MM.1S (cell line): ENCODE measurements at regions not wholly inside any gene's neighbourhood (a gene's known extent, or its start where the extent isn't known, plus 50 kb on each side); places are given as distances from the start of the nearest gene placed in this dataset.

Source experiments
- DNase-seq: peaks from one replicate; pipeline ENCODE4 v3.0.0-alpha.2; 2015
- H2AFZ ChIP-seq: fragments of 300-600 bp; sonication (generic); 2 replicates; pipeline ENCODE4 v1.6.0; 2016; ENCODE audit warnings: antibody characterized with exemption, low read length
- H3F3A ChIP-seq: fragments of 300-600 bp; sonication (generic); 2 replicates; pipeline ENCODE4 v1.6.1; 2016; ENCODE audit warnings: mild to moderate bottlenecking, antibody characterized with exemption, low read length, moderate library complexity, mixed read lengths; ENCODE audit not compliant: insufficient read depth
- H3K27ac ChIP-seq: fragments of 300-600 bp; sonication (generic); 2 replicates; pipeline ENCODE4 v1.5.1; 2016; ENCODE audit warnings: mild to moderate bottlenecking, low read length
- H3K27me3 ChIP-seq: fragments of 300-600 bp; sonication (generic); replicated peaks from 2 replicates; pipeline ENCODE4 v1.6.0; 2016; ENCODE audit warnings: low read length; ENCODE audit not compliant: insufficient read depth
- H3K36me3 ChIP-seq: fragments of 300-600 bp; sonication (generic); replicated peaks from 2 replicates; pipeline ENCODE4 v1.6.1; 2016; ENCODE audit warnings: mild to moderate bottlenecking, low read length, mixed read lengths; ENCODE audit not compliant: insufficient read depth
- H3K4me1 ChIP-seq: fragments of 300-600 bp; sonication (generic); 2 replicates; pipeline ENCODE4 v1.6.1; 2016; ENCODE audit warnings: low read length, mixed read lengths
- H3K4me2 ChIP-seq: fragments of 300-600 bp; sonication (generic); 2 replicates; pipeline ENCODE4 v1.6.0; 2016; ENCODE audit warnings: low read depth, low read length
- H3K4me3 ChIP-seq: fragments of 300-600 bp; sonication (generic); 2 replicates; pipeline ENCODE4 v1.5.1; 2016; ENCODE audit warnings: low read length, mixed read lengths
- H3K79me2 ChIP-seq: fragments of 300-600 bp; sonication (generic); 2 replicates; pipeline ENCODE4 v1.6.1; 2016; ENCODE audit warnings: mixed run types, low read length, mixed read lengths
- H3K9ac ChIP-seq: fragments of 300-600 bp; sonication (generic); 2 replicates; pipeline ENCODE4 v1.6.1; 2016; ENCODE audit warnings: low read length, mixed read lengths
- H3K9me2 ChIP-seq: fragments of 300-600 bp; sonication (generic); replicated peaks from 2 replicates; pipeline ENCODE4 v1.6.1; 2016; ENCODE audit warnings: mild to moderate bottlenecking, low read length, mixed read lengths; ENCODE audit not compliant: insufficient read depth
- H3K9me3 ChIP-seq: fragments of 300-600 bp; sonication (generic); replicated peaks from 2 replicates; pipeline ENCODE4 v1.6.1; 2016; ENCODE audit warnings: mild to moderate bottlenecking, low read length, mixed read lengths; ENCODE audit not compliant: insufficient read depth
- H4K20me1 ChIP-seq: fragments of 300-600 bp; sonication (generic); 2 replicates; pipeline ENCODE4 v1.6.1; 2016; ENCODE audit warnings: mild to moderate bottlenecking, low read length, moderate library complexity, mixed read lengths; ENCODE audit not compliant: insufficient read depth
- EZH2 ChIP-seq: fragments of 300-600 bp; sonication (generic); optimal IDR thresholded peaks from 2 replicates; pipeline ENCODE3; 2017; ENCODE audit warnings: low read depth, mild to moderate bottlenecking, antibody characterized with exemption, low read length, mixed read lengths
- EZH2phosphoT487 ChIP-seq: fragments of 300-600 bp; sonication (generic); IDR thresholded peaks from 2 replicates; pipeline ENCODE4 v1.6.1; 2018; ENCODE audit warnings: antibody characterized with exemption, low read length
- TF ChIP-seq, protein P1 (sequence below): fragments of 300-600 bp; sonication (generic); IDR thresholded peaks from 2 replicates; pipeline ENCODE4 v1.5.1; 2016; ENCODE audit warnings: antibody characterized with exemption, low read length, mixed read lengths

DNA sequence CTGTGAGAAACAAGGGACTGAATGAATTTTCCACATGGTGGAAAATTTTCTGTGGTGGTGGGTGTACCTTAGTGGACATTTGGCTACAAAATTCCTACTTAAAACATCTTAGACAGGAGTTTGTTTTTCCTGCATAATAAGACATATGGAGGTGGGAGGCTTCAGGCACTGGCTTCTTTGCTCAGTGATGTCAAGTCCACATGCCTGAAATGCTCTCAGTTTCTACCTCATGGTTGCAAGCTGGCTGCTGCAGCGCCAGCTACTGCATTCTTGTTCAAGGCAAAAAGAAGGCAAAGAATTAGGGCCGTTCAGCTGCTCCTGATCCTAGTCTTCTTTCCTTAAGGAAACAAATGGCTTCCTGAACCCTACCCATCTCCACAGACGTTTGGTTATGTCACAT, 99.9 kb upstream of the FAM204A start:
- Histone ChIP-seq H3K79me2 (no peaks in the 10 kb centered on the region), H3K4me1 (no peaks in the 10 kb centered on the region), H3K9ac (no peak overlapping the region), H3K9me2 (no peaks in the 10 kb centered on the region), H3K27me3 (no peaks in the 10 kb centered on the region), H3K36me3 (no peaks in the 10 kb centered on the region), H2AFZ (no peak overlapping the region), H3K4me2 (no peak overlapping the region), H3K27ac (no peak overlapping the region), H3K4me3 (no peak overlapping the region), H3F3A (no peaks in the 10 kb centered on the region), H4K20me1 (no peaks in the 10 kb centered on the region), H3K9me3 (no peaks in the 10 kb centered on the region)
- TF ChIP-seq, protein P1, sequence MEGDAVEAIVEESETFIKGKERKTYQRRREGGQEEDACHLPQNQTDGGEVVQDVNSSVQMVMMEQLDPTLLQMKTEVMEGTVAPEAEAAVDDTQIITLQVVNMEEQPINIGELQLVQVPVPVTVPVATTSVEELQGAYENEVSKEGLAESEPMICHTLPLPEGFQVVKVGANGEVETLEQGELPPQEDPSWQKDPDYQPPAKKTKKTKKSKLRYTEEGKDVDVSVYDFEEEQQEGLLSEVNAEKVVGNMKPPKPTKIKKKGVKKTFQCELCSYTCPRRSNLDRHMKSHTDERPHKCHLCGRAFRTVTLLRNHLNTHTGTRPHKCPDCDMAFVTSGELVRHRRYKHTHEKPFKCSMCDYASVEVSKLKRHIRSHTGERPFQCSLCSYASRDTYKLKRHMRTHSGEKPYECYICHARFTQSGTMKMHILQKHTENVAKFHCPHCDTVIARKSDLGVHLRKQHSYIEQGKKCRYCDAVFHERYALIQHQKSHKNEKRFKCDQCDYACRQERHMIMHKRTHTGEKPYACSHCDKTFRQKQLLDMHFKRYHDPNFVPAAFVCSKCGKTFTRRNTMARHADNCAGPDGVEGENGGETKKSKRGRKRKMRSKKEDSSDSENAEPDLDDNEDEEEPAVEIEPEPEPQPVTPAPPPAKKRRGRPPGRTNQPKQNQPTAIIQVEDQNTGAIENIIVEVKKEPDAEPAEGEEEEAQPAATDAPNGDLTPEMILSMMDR: no peak
- TF ChIP-seq EZH2phosphoT487: no peak
- TF ChIP-seq EZH2: no peak
- no peak for DNase-seq

GRCh38 chr10:118439824-118440223, 97.7 kb upstream of the FAM204A start:
- Histone ChIP-seq H3K27me3 (no peaks in the 10 kb centered on the region), H3K9me2 (no peaks in the 10 kb centered on the region), H3K4me1 (no peaks in the 10 kb centered on the region), H3K79me2 (no peaks in the 10 kb centered on the region), H3K9ac (no peak overlapping the region), H4K20me1 (no peaks in the 10 kb centered on the region), H3K27ac (no peak overlapping the region), H3K4me3 (no peak overlapping the region), H3K4me2 (no peak overlapping the region), H2AFZ (no peak overlapping the region), H3K9me3 (no peaks in the 10 kb centered on the region), H3F3A (no peaks in the 10 kb centered on the region), H3K36me3 (no peaks in the 10 kb centered on the region)
- no peak for DNase-seq
- TF ChIP-seq, protein P1: no peak
- TF ChIP-seq EZH2: no peak
- no peak for TF ChIP-seq EZH2phosphoT487

DNA sequence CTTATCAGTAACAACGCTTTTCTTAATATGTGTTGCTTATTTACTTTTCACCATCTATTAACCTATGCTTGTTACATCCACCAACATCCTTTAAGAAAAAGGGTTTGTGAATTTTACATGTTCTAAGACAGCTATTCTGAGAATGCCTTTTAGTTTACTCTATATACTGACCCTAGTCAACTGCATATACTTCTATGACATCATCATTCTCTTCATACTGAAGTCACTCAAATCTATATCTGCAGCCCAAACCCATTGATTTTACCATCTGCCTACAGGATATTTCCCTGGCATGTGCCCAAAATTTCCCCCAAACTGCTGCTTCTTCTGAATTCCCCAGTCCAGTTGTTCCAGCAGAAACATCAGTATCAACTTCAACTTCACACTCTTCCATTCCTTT, 94.6 kb upstream of the FAM204A start:
- Histone ChIP-seq H3K9ac (no peak overlapping the region), H3K4me2 (no peak overlapping the region), H3K4me3 (no peak overlapping the region), H4K20me1 (no peaks in the 10 kb centered on the region), H3K9me2 (no peaks in the 10 kb centered on the region), H3K36me3 (no peaks in the 10 kb centered on the region), H3K4me1 (no peaks in the 10 kb centered on the region), H3K27ac (no peak overlapping the region), H3K79me2 (no peaks in the 10 kb centered on the region), H3K9me3 (no peaks in the 10 kb centered on the region), H2AFZ (no peak overlapping the region), H3K27me3 (no peaks in the 10 kb centered on the region), H3F3A (no peaks in the 10 kb centered on the region)
- TF ChIP-seq, protein P1: no peak
- no peak for TF ChIP-seq EZH2
- TF ChIP-seq EZH2phosphoT487: no peak
- DNase-seq: no peak
